ENCODE measurements at regions not wholly inside any gene's neighbourhood (a gene's known extent, or its start where the extent isn't known, plus 50 kb on each side); places are given as distances from the start of the nearest gene placed in this dataset.
A peak's percentile ranks its signal among the peaks of the same experiment; 100 is the strongest.

GRCh38 chr6:93721386-93722048, 302.2 kb upstream of the EPHA7 start:
- ATAC-seq: no peak
- TF ChIP-seq SIN3A (IDR thresholded peaks at IDR 0.05; ENCODE audit: low read depth) (no peak), SP1 (IDR thresholded peaks at IDR 0.05; ENCODE audit: low read depth) (no peak), POLR2A (IDR thresholded peaks at IDR 0.05; ENCODE audit: borderline replicate concordance, extremely low read depth, insufficient read depth, insufficient read length) (no peak), REST (IDR thresholded peaks at IDR 0.05; ENCODE audit: low read depth) (no peak), CEBPB (IDR thresholded peaks at IDR 0.05; ENCODE audit: low read depth) (no peak), ZNF274 (IDR thresholded peaks at IDR 0.05; ENCODE audit: low read depth, low read length) (no peak), TCF7L2 (IDR thresholded peaks at IDR 0.05; ENCODE audit: borderline replicate concordance, extremely low read depth, insufficient read depth, insufficient read length) (no peak), CTCF (IDR thresholded peaks at IDR 0.05 in 2 of 3, conservative IDR thresholded peaks at IDR 0.05 in 1 of 3; ENCODE audit: borderline replicate concordance in 1 of 3, insufficient read depth in 1 of 3, low read depth in 2 of 3, low read length in 2 of 3) (peak in 2 of 3 experiments; percentile 5 to 10; a peak in 1 of 6 replicates), SRF (IDR thresholded peaks at IDR 0.05; ENCODE audit: low read depth) (no peak), EZH2 (IDR thresholded peaks at IDR 0.05) (no peak), ZBTB33 (IDR thresholded peaks at IDR 0.05; ENCODE audit: extremely low read depth, insufficient replicate concordance, low read length) (no peak), RAD21 (IDR thresholded peaks at IDR 0.05; ENCODE audit: low read depth) (peak; percentile 45), CBX3 (IDR thresholded peaks at IDR 0.05; ENCODE audit: low read depth) (no peak), FOSL1 (IDR thresholded peaks at IDR 0.05; ENCODE audit: low read depth) (no peak), ELF1 (IDR thresholded peaks at IDR 0.05; ENCODE audit: borderline replicate concordance, low read depth) (no peak), YY1 (IDR thresholded peaks at IDR 0.05; ENCODE audit: extremely low read depth, insufficient replicate concordance, low read depth, low read length) (no peak), MAX (IDR thresholded peaks at IDR 0.05) (no peak)

More at GRCh38 chr6:93721386-93722048, 302.2 kb upstream of the EPHA7 start:
- peaks cover 8 to 26% of the 10 kb centered on the region in 2 experiments; a peak in 2 of 4 replicates for H3K9me3 ChIP-seq (ENCODE audit: control insufficient read depth in 1 of 2, insufficient read depth in 1 of 2, low read depth in 1 of 2, low read length in 2 of 2)
- H2AFZ ChIP-seq (ENCODE audit: low read depth, low read length, poor library complexity, severe bottlenecking): no peak overlapping the region
- H3K27me3 ChIP-seq (ENCODE audit: insufficient read depth, low read length): no peaks in the 10 kb centered on the region
- RAD21 ChIA-PET (ENCODE audit: low non-redundant PET in 1 of 2, low total read pairs in 2 of 2, uncharacterized antibody in 2 of 2, unreplicated experiment in 2 of 2): no interaction called here
- no peak overlapping the region for H3K4me3 ChIP-seq (replicated peaks in 1 of 2; ENCODE audit: low read depth in 1 of 2, low read length in 2 of 2)
- no peaks in the 10 kb centered on the region for H4K20me1 ChIP-seq (ENCODE audit: insufficient read depth)
- no peaks in the 10 kb centered on the region for H3K79me2 ChIP-seq (ENCODE audit: insufficient read depth, low read length)
- no peak overlapping the region for H3K9ac ChIP-seq (ENCODE audit: low read length)
- POLR2A ChIA-PET: no interaction called here
- H3K4me2 ChIP-seq (ENCODE audit: low read length): no peak overlapping the region
- DNase-seq (ENCODE audit: low read depth, low spot score): no peak
- intact Hi-C loops (cut with micrococcal nuclease): no loop called here
- CTCF ChIA-PET: interaction anchor here (1.0 to 1.1 kb wide), 2 partner anchors 533 to 913 kb away, joined by 3 to 4 read pairs; no protein-coding TSS in a partner anchor
- no TSS peak for BruUV-seq (replicated peaks)
- no peaks in the 10 kb centered on the region for H3K36me3 ChIP-seq (ENCODE audit: control insufficient read depth in 1 of 2, insufficient read depth in 2 of 2, low read length in 2 of 2)
- H3K9me2 ChIP-seq (ENCODE audit: insufficient read depth): no peaks in the 10 kb centered on the region
- H3K4me1 ChIP-seq (ENCODE audit: control insufficient read depth in 1 of 2, insufficient read depth in 2 of 2, low read length in 2 of 2): no peaks in the 10 kb centered on the region
- H3K27ac ChIP-seq (ENCODE audit: low read depth, low read length): no peak overlapping the region

Measured in HCT116 (cell line).